GM18519 (cell line): ENCODE measurements at regions not wholly inside any gene's neighbourhood (a gene's known extent, or its start where the extent isn't known, plus 50 kb on each side); places are given as distances from the start of the nearest gene placed in this dataset.

Experiments used
- ATAC-seq: cut with Tn5 transposase; IDR thresholded peaks from one replicate; pipeline ENCODE4 v1.9.1; 2021; ENCODE audit warnings: mild to moderate bottlenecking, moderate library complexity; ENCODE audit not compliant: unreplicated experiment, low FRiP score

- no peak for ATAC-seq
These were observed 228.1 kb upstream of the NFE2L3 start for GRCh38 chr7:25923741-25924460.

GRCh38 chr7:25926009-25926408 lies 226.0 kb upstream of the NFE2L3 start:
- no peak for ATAC-seq

- no peak for ATAC-seq
These were observed 225.5 kb upstream of the NFE2L3 start for GRCh38 chr7:25926451-25926850.

- no peak for ATAC-seq
These were observed 224.9 kb upstream of the NFE2L3 start for GRCh38 chr7:25926891-25927625.

- no peak for ATAC-seq
These were observed 224.4 kb upstream of the NFE2L3 start for GRCh38 chr7:25927626-25927978.

GRCh38 chr7:25928549-25929330 lies 223.3 kb upstream of the NFE2L3 start:
- no peak for ATAC-seq

- ATAC-seq = no peak
These were observed 222.6 kb upstream of the NFE2L3 start for GRCh38 chr7:25929448-25929847.

GRCh38 chr7:25930492-25931048 lies 221.4 kb upstream of the NFE2L3 start:
- no peak for ATAC-seq

- no peak for ATAC-seq
These were observed 220.8 kb upstream of the NFE2L3 start for GRCh38 chr7:25931156-25931555.

- no peak for ATAC-seq
These were observed 218.1 kb upstream of the NFE2L3 start for GRCh38 chr7:25933921-25934320.

GRCh38 chr7:25940086-25940906 lies 211.7 kb upstream of the NFE2L3 start:
- ATAC-seq = no peak

GRCh38 chr7:25944777-25945515 lies 207.1 kb upstream of the NFE2L3 start:
- ATAC-seq = no peak

- no peak for ATAC-seq
These were observed 206.4 kb upstream of the NFE2L3 start for GRCh38 chr7:25945608-25946007.

GRCh38 chr7:25946181-25946580 lies 205.8 kb upstream of the NFE2L3 start:
- ATAC-seq = no peak

GRCh38 chr7:25947669-25948516 lies 204.1 kb upstream of the NFE2L3 start:
- ATAC-seq = no peak

GRCh38 chr7:25949736-25950487 lies 202.1 kb upstream of the NFE2L3 start:
- no peak for ATAC-seq

GRCh38 chr7:25950488-25951413 lies 201.2 kb upstream of the NFE2L3 start:
- peak; percentile 60 for ATAC-seq
